ENCODE measurements at regions not wholly inside any gene's neighbourhood (a gene's known extent, or its start where the extent isn't known, plus 50 kb on each side); places are given as distances from the start of the nearest gene placed in this dataset.

- FAIRE-seq: no peak
Measured at GRCh38 chr4:177699365-177700213, 257.4 kb upstream of the AGA start.

DNA sequence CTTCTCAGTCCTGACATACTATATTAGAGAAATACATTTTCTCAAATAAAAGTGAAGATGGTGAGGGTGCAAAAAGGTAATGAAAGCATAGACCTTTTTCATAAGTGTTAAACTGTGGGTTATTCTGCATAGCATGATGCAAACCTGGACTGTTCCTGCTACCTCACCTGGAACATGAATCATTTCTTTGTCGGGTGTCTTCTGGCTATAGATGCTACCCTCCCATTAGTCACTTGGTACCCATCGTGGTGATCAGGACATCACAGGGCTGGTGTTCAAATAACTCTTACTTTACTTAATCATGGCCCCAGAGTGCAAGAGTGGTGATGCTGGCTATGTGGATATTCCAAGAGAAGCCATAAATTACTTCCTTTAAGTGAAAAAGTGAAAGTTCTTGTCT, 264.7 kb upstream of the AGA start:
- FAIRE-seq: no peak

DNA sequence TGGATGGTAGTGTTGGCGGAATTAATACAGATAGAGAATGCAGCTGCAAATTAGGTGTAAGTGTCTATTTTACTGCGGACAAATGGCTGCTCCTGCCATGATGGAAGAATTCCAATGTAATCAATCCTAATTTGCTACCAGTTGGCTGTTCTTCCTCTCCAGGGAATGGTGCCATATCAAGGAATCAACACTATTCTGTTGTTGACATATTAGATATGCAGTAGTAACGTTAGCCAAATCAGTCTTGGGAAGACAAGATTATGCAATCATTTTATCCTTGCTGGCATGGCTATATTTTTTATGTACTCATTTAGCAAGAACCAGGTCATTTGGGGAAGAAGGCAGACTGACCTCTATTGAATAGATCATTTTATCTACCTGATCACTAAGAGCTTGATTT, 271.2 kb upstream of the AGA start:
- no peak for FAIRE-seq

DNA sequence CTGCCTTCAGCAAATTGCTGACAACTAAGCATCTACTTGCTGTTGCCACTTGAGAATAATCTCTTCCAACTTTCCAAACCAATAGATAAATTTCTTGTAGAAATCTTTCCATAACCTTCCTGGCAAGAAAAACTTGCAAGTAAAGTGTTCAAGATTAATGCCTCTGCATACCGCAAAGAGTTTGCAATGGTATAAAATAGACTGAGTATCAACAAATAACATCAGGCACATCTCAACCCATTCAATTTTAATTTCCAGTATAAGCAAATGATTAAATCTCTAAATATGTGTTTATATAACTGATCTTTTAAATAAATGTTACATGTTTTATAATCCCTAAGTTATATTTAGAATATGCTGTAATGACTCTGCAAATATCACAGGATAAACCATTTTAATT, 275.2 kb upstream of the AGA start:
- FAIRE-seq: no peak

DNA sequence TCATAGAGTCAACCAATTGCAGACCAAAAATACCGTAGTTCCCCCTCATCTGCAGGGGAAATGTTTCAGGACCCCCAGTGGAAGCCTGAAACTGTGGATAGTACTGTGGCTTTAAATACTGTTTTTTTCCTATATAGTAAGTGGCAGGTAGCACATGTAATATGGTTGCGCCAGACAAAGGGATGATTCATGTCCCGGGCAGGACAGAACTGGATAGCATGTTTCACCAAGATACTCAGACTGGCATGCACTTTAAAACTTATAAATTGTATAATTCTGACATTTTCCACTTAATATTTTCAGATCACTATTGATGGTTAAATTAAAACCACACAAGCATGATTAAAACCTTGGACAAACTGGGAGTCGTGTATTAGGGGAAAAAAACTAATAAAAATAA, 276.3 kb upstream of the AGA start:
- no peak for FAIRE-seq

GRCh38 chr4:177726111-177726510, 283.9 kb upstream of the AGA start:
- no peak for FAIRE-seq

- FAIRE-seq: no peak
Measured at GRCh38 chr4:177728361-177729152, 286.3 kb upstream of the AGA start.

DNA sequence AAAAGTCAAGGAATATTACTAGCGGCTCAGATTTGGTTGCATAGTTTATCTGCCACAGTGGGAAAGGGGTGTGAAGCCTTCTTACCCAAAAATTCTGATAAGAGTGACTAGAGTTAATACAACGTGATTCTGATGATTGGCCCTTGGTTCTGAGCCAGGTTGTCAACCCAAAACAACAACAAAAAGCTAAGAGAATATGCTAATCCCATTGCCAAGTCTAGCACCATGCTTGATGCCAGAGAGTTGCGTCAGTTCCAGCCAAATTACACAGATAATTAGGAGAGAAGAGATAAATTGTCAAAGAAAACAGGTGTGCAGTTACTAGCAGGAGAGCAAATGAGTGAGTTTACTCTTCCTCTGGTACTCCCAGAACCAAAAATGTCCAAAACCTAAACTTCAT, 287.4 kb upstream of the AGA start:
- no peak for FAIRE-seq

- no peak for FAIRE-seq
Measured at GRCh38 chr4:177737387-177737940, 295.2 kb upstream of the AGA start.

DNA sequence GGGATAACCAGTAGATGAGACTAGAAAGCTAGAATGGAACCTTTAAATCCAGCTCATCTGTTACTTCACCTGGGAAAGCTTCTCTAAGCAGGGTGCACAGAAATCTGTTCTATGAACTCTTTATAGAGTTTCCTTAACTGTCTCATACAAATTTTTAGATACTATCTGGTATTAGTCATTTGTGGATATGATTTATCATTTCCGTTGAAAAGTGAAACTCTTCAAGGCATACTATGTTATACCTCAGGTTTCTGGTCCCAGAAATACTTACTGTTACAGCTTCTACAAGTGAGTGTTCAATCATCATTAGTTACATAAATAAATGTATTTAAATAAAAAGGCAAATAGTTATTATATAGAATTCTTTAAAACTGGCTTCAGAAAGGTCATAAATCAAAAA, 298.3 kb upstream of the AGA start:
- FAIRE-seq: no peak

DNA sequence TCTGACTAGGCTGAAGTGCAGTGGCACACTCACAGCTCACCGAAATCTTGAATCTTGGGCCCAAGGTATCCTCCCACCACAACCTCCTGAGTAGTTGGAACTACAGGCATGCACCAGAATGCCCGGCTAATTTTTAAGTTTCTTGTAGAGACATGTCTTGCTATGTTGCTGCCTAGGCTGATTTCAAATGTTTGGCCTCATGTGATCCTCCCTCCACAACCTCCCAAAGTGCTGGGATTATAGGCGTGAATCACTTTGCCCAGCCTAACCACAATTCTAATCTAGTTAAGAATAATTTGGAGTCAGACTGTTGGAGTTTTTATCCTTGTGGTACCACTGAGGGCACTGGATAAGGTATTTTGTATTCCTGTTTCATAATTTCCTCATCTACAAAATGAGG, 317.5 kb upstream of the AGA start:
- no peak for FAIRE-seq

DNA sequence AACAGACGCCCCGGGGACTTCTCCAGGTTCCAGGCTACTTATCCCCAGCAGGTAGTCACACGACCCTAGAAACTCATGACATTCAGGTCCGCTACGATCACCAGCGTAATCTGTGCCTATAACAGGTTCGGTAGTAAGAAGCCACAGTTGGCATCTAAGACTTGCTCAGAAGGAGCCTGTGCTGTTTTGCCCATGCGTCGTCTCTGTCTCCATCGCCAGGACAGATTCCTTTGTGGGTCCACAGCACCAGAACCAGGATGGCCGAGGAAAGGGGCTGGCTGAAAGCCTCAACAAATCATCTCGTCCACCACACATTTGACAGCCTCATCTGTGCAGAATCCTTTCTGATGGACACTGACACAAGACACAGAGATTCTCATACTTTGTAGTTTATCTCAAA, 319.5 kb upstream of the AGA start:
- FAIRE-seq: no peak

DNA sequence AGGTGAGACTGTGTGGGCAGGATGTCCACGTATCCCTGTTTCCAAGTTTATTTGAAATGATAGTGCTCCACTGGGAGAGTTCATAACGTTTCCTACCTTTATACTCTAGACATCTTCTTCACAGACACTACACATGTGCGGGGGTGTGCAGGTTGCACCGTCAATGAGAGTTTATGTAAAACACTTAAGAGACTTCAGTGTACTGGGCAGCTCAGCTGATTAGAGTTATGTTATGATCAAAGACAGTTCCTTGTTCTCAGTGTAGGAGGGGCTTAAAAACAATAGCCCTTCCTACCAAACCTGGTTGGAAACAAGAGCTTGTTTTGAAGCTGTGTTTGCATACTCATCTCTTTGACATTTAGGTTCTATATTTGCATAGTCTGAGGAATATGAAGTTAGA, 326.9 kb upstream of the AGA start:
- FAIRE-seq: no peak

- no peak for FAIRE-seq
Measured at GRCh38 chr4:177770776-177771175, 328.5 kb upstream of the AGA start.

GRCh38 chr4:177771645-177772044, 329.4 kb upstream of the AGA start:
- no peak for FAIRE-seq

GRCh38 chr4:177778623-177779022, 336.4 kb upstream of the AGA start:
- no peak for FAIRE-seq

DNA sequence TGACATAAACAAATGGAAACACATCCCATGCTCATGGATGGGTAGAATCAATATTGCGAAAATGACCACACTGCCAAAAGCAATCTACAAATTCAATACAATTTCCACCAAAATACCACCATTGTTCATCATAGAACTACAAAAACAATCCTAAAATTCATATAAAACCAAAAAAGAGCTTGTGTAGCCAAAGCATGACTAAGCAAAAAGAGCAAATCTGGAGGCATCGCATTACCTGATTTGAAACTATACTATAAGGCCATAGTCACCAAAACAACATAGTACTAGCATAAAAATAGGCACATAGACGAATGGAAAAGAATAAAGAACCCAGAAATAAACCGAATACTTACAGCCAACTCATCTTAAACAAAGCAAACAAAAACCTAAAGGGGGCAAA, 342.8 kb upstream of the AGA start:
- FAIRE-seq: no peak

DNA sequence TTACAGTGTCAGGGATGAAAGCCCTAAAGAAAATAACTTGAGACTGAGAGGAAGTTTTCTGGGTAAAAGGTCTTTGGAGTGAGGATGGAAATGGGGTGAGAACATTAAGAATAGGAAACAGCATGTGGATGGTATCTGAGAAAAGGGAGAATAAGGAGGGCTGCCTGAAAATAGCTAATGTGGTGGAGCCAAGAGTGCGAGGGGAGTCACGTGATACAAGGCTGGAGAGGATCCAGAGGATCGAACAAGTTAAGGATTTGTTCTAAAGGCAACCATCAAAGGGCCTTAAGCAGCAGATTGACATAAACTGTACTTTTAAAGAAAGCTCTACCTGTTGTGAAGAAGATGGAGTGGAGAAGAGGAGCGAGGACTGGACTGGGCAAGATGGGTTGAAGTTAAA, 347.4 kb upstream of the AGA start:
- FAIRE-seq: no peak

- FAIRE-seq: no peak
Measured at GRCh38 chr4:177791188-177791587, 349.0 kb upstream of the AGA start.

DNA sequence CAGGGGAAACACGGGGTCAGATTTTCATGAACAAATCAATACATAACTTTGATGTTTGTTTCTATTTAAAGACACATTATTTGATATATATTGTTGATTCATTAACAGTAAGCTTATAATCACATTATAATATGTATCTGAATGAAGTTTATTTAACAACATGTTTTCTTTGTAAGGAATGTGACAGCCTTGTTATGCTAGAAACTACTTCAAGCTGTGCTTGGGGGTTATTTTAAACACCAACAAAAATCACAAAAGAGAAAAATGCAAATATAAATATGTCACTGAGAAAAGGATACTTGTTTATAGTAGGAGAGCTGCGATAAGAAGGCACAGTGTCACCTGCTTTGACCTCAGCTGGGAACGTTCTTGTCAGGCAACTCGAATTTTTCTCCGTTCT, 354.6 kb upstream of the AGA start:
- FAIRE-seq: no peak

- FAIRE-seq: no peak
Measured at GRCh38 chr4:177798161-177798560, 355.9 kb upstream of the AGA start.

DNA sequence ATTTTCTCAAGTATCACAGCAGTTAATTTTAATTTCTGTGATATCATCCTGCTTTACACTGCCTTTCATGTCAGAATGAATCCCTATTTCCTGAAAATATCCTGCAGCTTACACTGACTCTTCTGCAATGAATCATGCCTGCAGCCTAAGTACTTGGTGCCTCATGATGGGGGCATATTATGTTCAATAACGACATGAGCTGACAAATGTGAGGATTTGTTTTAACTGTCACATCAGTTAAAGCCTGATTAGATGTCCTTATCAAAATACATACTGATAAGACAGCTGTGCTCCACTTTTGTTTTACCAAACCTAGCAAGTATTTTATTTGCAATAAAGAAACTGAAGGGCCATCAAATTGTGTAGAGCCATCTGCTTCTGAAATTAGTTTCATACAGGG, 359.9 kb upstream of the AGA start:
- FAIRE-seq: no peak

GRCh38 chr4:177802661-177803060, 360.4 kb upstream of the AGA start:
- FAIRE-seq: no peak

DNA sequence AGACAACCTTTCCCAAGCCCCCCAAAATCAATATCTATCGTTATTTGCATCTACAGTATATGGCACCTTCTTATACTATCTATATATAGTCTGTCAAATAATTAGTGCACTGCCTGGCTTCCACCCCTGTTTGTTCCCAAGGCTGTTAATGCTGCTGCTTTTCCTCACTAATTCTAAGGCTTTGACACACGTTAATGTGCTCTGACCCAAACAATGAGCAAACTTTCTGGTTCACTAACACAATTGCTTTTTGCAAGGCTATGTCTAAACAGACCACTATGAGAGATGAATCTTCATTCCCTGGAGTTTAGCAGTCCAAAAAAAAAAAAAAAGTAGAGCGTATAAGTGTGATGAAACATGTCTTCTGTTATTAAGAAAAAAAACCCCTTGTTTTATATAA, 360.9 kb upstream of the AGA start:
- no peak for FAIRE-seq

All from G401.6 (cell line).